ENCODE measurements at regions not wholly inside any gene's neighbourhood (a gene's known extent, or its start where the extent isn't known, plus 50 kb on each side); places are given as distances from the start of the nearest gene placed in this dataset.

- no peak for TF ChIP-seq CTCF (conservative IDR thresholded peaks at IDR 0.05; ENCODE audit: low read length)
- TF ChIP-seq EZH2phosphoT487 (IDR thresholded peaks at IDR 0.05; ENCODE audit: borderline replicate concordance), result no peak
Measured at GRCh38 chr2:9093324-9093723, 89.8 kb upstream of the MBOAT2 start.
